NCI-H345 treated with DMSO at 0.1 percent for 48 hours (cell line): ENCODE measurements at regions not wholly inside any gene's neighbourhood (a gene's known extent, or its start where the extent isn't known, plus 50 kb on each side); places are given as distances from the start of the nearest gene placed in this dataset.

Experiments used
- DNase-seq: peaks from one replicate; lab custom pipeline; 2025; ENCODE audit not compliant: unreplicated experiment; lab: John Stamatoyannopoulos, UW

- DNase-seq = no peak
Observed at GRCh38 chr15:62922514-62922913, 120.0 kb upstream of the TPM1 start.

GRCh38 chr15:62925875-62926274 lies 116.7 kb upstream of the TPM1 start:
- DNase-seq = no peak

GRCh38 chr15:62927196-62927595 lies 115.4 kb upstream of the TPM1 start:
- no peak for DNase-seq

GRCh38 chr15:62927836-62928235 lies 114.7 kb upstream of the TPM1 start:
- no peak for DNase-seq

GRCh38 chr15:62928242-62928999 lies 114.1 kb upstream of the TPM1 start:
- DNase-seq = no peak

- DNase-seq = no peak
Observed at GRCh38 chr15:62929000-62929357, 113.6 kb upstream of the TPM1 start.

GRCh38 chr15:62931650-62932049 lies 110.9 kb upstream of the TPM1 start:
- no peak for DNase-seq

GRCh38 chr15:62932436-62932835 lies 110.1 kb upstream of the TPM1 start:
- DNase-seq = no peak

GRCh38 chr15:62933386-62933785 lies 109.2 kb upstream of the TPM1 start:
- DNase-seq = no peak

- DNase-seq = no peak
Observed at GRCh38 chr15:62934236-62934971, 108.1 kb upstream of the TPM1 start.

GRCh38 chr15:62935300-62936081 lies 107.1 kb upstream of the TPM1 start:
- DNase-seq = no peak

- no peak for DNase-seq
Observed at GRCh38 chr15:62938825-62939224, 103.7 kb upstream of the TPM1 start.

GRCh38 chr15:62940093-62940754 lies 102.3 kb upstream of the TPM1 start:
- no peak for DNase-seq

- DNase-seq = no peak
Observed at GRCh38 chr15:62940755-62941361, 101.7 kb upstream of the TPM1 start.

- DNase-seq = no peak
Observed at GRCh38 chr15:62941699-62942098, 100.8 kb upstream of the TPM1 start.

- no peak for DNase-seq
Observed at GRCh38 chr15:62942428-62942827, 100.1 kb upstream of the TPM1 start.

GRCh38 chr15:62945063-62945462 lies 97.5 kb upstream of the TPM1 start:
- no peak for DNase-seq

- DNase-seq = no peak
Observed at GRCh38 chr15:62945760-62946159, 96.8 kb upstream of the TPM1 start.

- no peak for DNase-seq
Observed at GRCh38 chr15:62946940-62947339, 95.6 kb upstream of the TPM1 start.

- no peak for DNase-seq
Observed at GRCh38 chr15:62950462-62950931, 92.0 kb upstream of the TPM1 start.

- DNase-seq = no peak
Observed at GRCh38 chr15:62951481-62951880, 91.1 kb upstream of the TPM1 start.
